ENCODE measurements at regions not wholly inside any gene's neighbourhood (a gene's known extent, or its start where the extent isn't known, plus 50 kb on each side); places are given as distances from the start of the nearest gene placed in this dataset.

GRCh38 chr1:189929501-189930099 lies 548.1 kb downstream of the BRINP3 start:
- no peaks in the 10 kb centered on the region for H3K27me3 ChIP-seq (ENCODE audit: insufficient read depth, low read length)
- no peak overlapping the region for H3K9ac ChIP-seq (ENCODE audit: low read depth, low read length)
- H3K9me3 ChIP-seq (ENCODE audit: insufficient read depth, low read depth, low read length) = 0 out of 2 replicates have a peak, but pooled peaks cover 5% of the 10 kb centered on the region
- no peak overlapping the region for H3K4me3 ChIP-seq (ENCODE audit: low read length)
- H3K4me1 ChIP-seq (ENCODE audit: insufficient read depth, low read length) = no peaks in the 10 kb centered on the region
- H3K27ac ChIP-seq (ENCODE audit: low read depth, low read length) = no peak overlapping the region
- no peaks in the 10 kb centered on the region for H3K36me3 ChIP-seq (ENCODE audit: insufficient read depth, low read length)
- 92% methylated on average over 6 of the region's 6 CpGs for WGBS

GRCh38 chr1:189936861-189937260 lies 540.8 kb downstream of the BRINP3 start:
- Histone ChIP-seq H3K27me3 (ENCODE audit: insufficient read depth, low read length) (no peaks in the 10 kb centered on the region), H3K9ac (ENCODE audit: low read depth, low read length) (no peak overlapping the region), H3K36me3 (ENCODE audit: insufficient read depth, low read length) (no peaks in the 10 kb centered on the region), H3K4me1 (ENCODE audit: insufficient read depth, low read length) (no peaks in the 10 kb centered on the region), H3K4me3 (ENCODE audit: low read length) (no peak overlapping the region), H3K27ac (ENCODE audit: low read depth, low read length) (no peak overlapping the region), H3K9me3 (ENCODE audit: insufficient read depth, low read depth, low read length) (no peaks in the 10 kb centered on the region)
- no CpG with 5 or more reads among the region's 2 CpGs for WGBS

GRCh38 chr1:189939967-189940366 lies 537.7 kb downstream of the BRINP3 start:
- WGBS = 64% methylated on average over 1 of the region's 1 CpG
- H3K36me3 ChIP-seq (ENCODE audit: insufficient read depth, low read length) = no peaks in the 10 kb centered on the region
- H3K9ac ChIP-seq (ENCODE audit: low read depth, low read length) = no peak overlapping the region
- H3K27me3 ChIP-seq (ENCODE audit: insufficient read depth, low read length) = no peaks in the 10 kb centered on the region
- no peaks in the 10 kb centered on the region for H3K9me3 ChIP-seq (ENCODE audit: insufficient read depth, low read depth, low read length)
- no peak overlapping the region for H3K4me3 ChIP-seq (ENCODE audit: low read length)
- H3K27ac ChIP-seq (ENCODE audit: low read depth, low read length) = no peak overlapping the region
- no peaks in the 10 kb centered on the region for H3K4me1 ChIP-seq (ENCODE audit: insufficient read depth, low read length)

GRCh38 chr1:189941922-189942321 lies 535.7 kb downstream of the BRINP3 start:
- H3K27ac ChIP-seq (ENCODE audit: low read depth, low read length) = no peak overlapping the region
- H3K4me1 ChIP-seq (ENCODE audit: insufficient read depth, low read length) = no peaks in the 10 kb centered on the region
- 100% methylated on average over 1 of the region's 1 CpG for WGBS
- no peak overlapping the region for H3K9ac ChIP-seq (ENCODE audit: low read depth, low read length)
- H3K36me3 ChIP-seq (ENCODE audit: insufficient read depth, low read length) = no peaks in the 10 kb centered on the region
- H3K27me3 ChIP-seq (ENCODE audit: insufficient read depth, low read length) = no peaks in the 10 kb centered on the region
- no peak overlapping the region for H3K4me3 ChIP-seq (ENCODE audit: low read length)
- no peaks in the 10 kb centered on the region for H3K9me3 ChIP-seq (ENCODE audit: insufficient read depth, low read depth, low read length)

GRCh38 chr1:189958756-189959155 lies 518.9 kb downstream of the BRINP3 start:
- 100% methylated on average over 1 of the region's 1 CpG for WGBS
- Histone ChIP-seq H3K27me3 (ENCODE audit: insufficient read depth, low read length) (no peaks in the 10 kb centered on the region), H3K4me3 (ENCODE audit: low read length) (no peak overlapping the region), H3K4me1 (ENCODE audit: insufficient read depth, low read length) (no peaks in the 10 kb centered on the region; the same call in 1 of the 2 replicates), H3K9me3 (ENCODE audit: insufficient read depth, low read depth, low read length) (no peaks in the 10 kb centered on the region), H3K36me3 (ENCODE audit: insufficient read depth, low read length) (no peaks in the 10 kb centered on the region), H3K27ac (ENCODE audit: low read depth, low read length) (no peak overlapping the region), H3K9ac (ENCODE audit: low read depth, low read length) (no peak overlapping the region)

- WGBS = 88% methylated on average over 1 of the region's 1 CpG
- Histone ChIP-seq H3K27me3 (ENCODE audit: insufficient read depth, low read length) (no peaks in the 10 kb centered on the region), H3K4me1 (ENCODE audit: insufficient read depth, low read length) (no peaks in the 10 kb centered on the region), H3K36me3 (ENCODE audit: insufficient read depth, low read length) (no peaks in the 10 kb centered on the region), H3K9ac (ENCODE audit: low read depth, low read length) (no peak overlapping the region), H3K9me3 (ENCODE audit: insufficient read depth, low read depth, low read length) (no peaks in the 10 kb centered on the region), H3K27ac (ENCODE audit: low read depth, low read length) (no peak overlapping the region), H3K4me3 (ENCODE audit: low read length) (no peak overlapping the region)
Observed at GRCh38 chr1:189960769-189961168, 516.9 kb downstream of the BRINP3 start.

- no peaks in the 10 kb centered on the region for H3K27me3 ChIP-seq (ENCODE audit: insufficient read depth, low read length)
- no peak overlapping the region for H3K9ac ChIP-seq (ENCODE audit: low read depth, low read length)
- H3K4me3 ChIP-seq (ENCODE audit: low read length) = no peak overlapping the region
- H3K27ac ChIP-seq (ENCODE audit: low read depth, low read length) = no peak overlapping the region
- no peaks in the 10 kb centered on the region for H3K36me3 ChIP-seq (ENCODE audit: insufficient read depth, low read length)
- no peaks in the 10 kb centered on the region for H3K9me3 ChIP-seq (ENCODE audit: insufficient read depth, low read depth, low read length)
- H3K4me1 ChIP-seq (ENCODE audit: insufficient read depth, low read length) = no peaks in the 10 kb centered on the region
Observed at GRCh38 chr1:189962181-189962580, 515.5 kb downstream of the BRINP3 start.

- no peaks in the 10 kb centered on the region for H3K36me3 ChIP-seq (ENCODE audit: insufficient read depth, low read length)
- WGBS = 26% methylated on average over 2 of the region's 2 CpGs
- H3K4me1 ChIP-seq (ENCODE audit: insufficient read depth, low read length) = peaks cover 9% of the 10 kb centered on the region
- no peaks in the 10 kb centered on the region for H3K27me3 ChIP-seq (ENCODE audit: insufficient read depth, low read length)
- H3K4me3 ChIP-seq (ENCODE audit: low read length) = no peak overlapping the region
- no peaks in the 10 kb centered on the region for H3K9me3 ChIP-seq (ENCODE audit: insufficient read depth, low read depth, low read length)
- no peak overlapping the region for H3K9ac ChIP-seq (ENCODE audit: low read depth, low read length)
- no peak overlapping the region for H3K27ac ChIP-seq (ENCODE audit: low read depth, low read length)
Observed at GRCh38 chr1:189970331-189971230, 507.1 kb downstream of the BRINP3 start.

- Histone ChIP-seq H3K27me3 (ENCODE audit: insufficient read depth, low read length) (no peaks in the 10 kb centered on the region), H3K4me3 (ENCODE audit: low read length) (no peak overlapping the region), H3K9me3 (ENCODE audit: insufficient read depth, low read depth, low read length) (no peaks in the 10 kb centered on the region), H3K9ac (ENCODE audit: low read depth, low read length) (no peak overlapping the region), H3K27ac (ENCODE audit: low read depth, low read length) (no peak overlapping the region), H3K4me1 (ENCODE audit: insufficient read depth, low read length) (peaks cover 9% of the 10 kb centered on the region), H3K36me3 (ENCODE audit: insufficient read depth, low read length) (no peaks in the 10 kb centered on the region)
- WGBS = 97% methylated on average over 4 of the region's 4 CpGs
Observed at GRCh38 chr1:189971656-189972055, 506.0 kb downstream of the BRINP3 start.

GRCh38 chr1:189977184-189977583 lies 500.5 kb downstream of the BRINP3 start:
- no peaks in the 10 kb centered on the region for H3K4me1 ChIP-seq (ENCODE audit: insufficient read depth, low read length)
- H3K36me3 ChIP-seq (ENCODE audit: insufficient read depth, low read length) = no peaks in the 10 kb centered on the region
- 84% methylated on average over 2 of the region's 2 CpGs for WGBS
- H3K4me3 ChIP-seq (ENCODE audit: low read length) = no peak overlapping the region
- H3K9me3 ChIP-seq (ENCODE audit: insufficient read depth, low read depth, low read length) = no peaks in the 10 kb centered on the region; the same call in 1 of the 2 replicates
- H3K27me3 ChIP-seq (ENCODE audit: insufficient read depth, low read length) = no peaks in the 10 kb centered on the region
- no peak overlapping the region for H3K27ac ChIP-seq (ENCODE audit: low read depth, low read length)
- H3K9ac ChIP-seq (ENCODE audit: low read depth, low read length) = no peak overlapping the region

- WGBS = 100% methylated on average over 1 of the region's 3 CpGs
- Histone ChIP-seq H3K4me3 (ENCODE audit: low read length) (no peak overlapping the region), H3K27ac (ENCODE audit: low read depth, low read length) (no peak overlapping the region), H3K27me3 (ENCODE audit: insufficient read depth, low read length) (no peaks in the 10 kb centered on the region), H3K9ac (ENCODE audit: low read depth, low read length) (no peak overlapping the region), H3K36me3 (ENCODE audit: insufficient read depth, low read length) (no peaks in the 10 kb centered on the region), H3K4me1 (ENCODE audit: insufficient read depth, low read length) (no peaks in the 10 kb centered on the region; the same call in 1 of the 2 replicates), H3K9me3 (ENCODE audit: insufficient read depth, low read depth, low read length) (no peaks in the 10 kb centered on the region; the same call in 1 of the 2 replicates)
Observed at GRCh38 chr1:189983166-189983890, 494.3 kb downstream of the BRINP3 start.

All from HUES64 (cell line).